GM12878 (cell line): ENCODE measurements at regions not wholly inside any gene's neighbourhood (a gene's known extent, or its start where the extent isn't known, plus 50 kb on each side); places are given as distances from the start of the nearest gene placed in this dataset.

Source experiments
- ATAC-seq: fragments of 200-7000 bp; cut with Tn5 transposase; 3 replicates; pipeline ENCODE4 v1.9.1; 2020; ENCODE audit warnings: mild to moderate bottlenecking, moderate library complexity
- BruUV-seq: library from RNA; stranded (reverse); fragments of 400-500 nt; replicated peaks from 2 replicates; lab custom pipeline; 2021; lab: Mats Ljungman, UMichigan
- CTCF ChIA-PET: fragments of 300-600 bp; sonication (Branson Sonifier 250); formaldehyde crosslinking; extraction: SDS; loops from one replicate; lab custom pipeline; 2021; ENCODE audit warnings: inconsistent platforms; lab: Yijun Ruan, JAX
- POLR2A ChIA-PET: fragments of 350-600 bp; formaldehyde crosslinking; extraction: SDS; loops from one replicate; lab custom pipeline; 2021; ENCODE audit warnings: inconsistent platforms; lab: Charles Lee
- RAD21 ChIA-PET: fragments of 300-600 bp; sonication (Branson Sonifier 250); formaldehyde crosslinking; loops from one replicate; lab custom pipeline; 2023; ENCODE audit warnings: antibody characterized with exemption; ENCODE audit not compliant: unreplicated experiment; lab: Charles Lee
- SMC1A ChIA-PET: fragments of 300-600 bp; sonication (Branson Sonifier 250); formaldehyde crosslinking; loops from one replicate; lab custom pipeline; 2023; ENCODE audit not compliant: unreplicated experiment, uncharacterized antibody; lab: Charles Lee
- DNase-seq: peaks from one replicate; pipeline ENCODE4 v3.0.0-alpha.2; 2011; ENCODE audit warnings: low read depth, low spot score
- FAIRE-seq: peaks from 3 replicates; lab custom pipeline; 2011; peaks lifted over from hg19 to GRCh38; lab: Jason Lieb, UNC
- H2AFZ ChIP-seq: 2 replicates; pipeline ENCODE4 v1.6.0; 2011; ENCODE audit warnings: low read depth, low read length, control low read depth; ENCODE audit not compliant: control insufficient read depth
- H3K27ac ChIP-seq: 2 replicates; pipeline ENCODE4 v1.5.1; 2011; ENCODE audit warnings: control low read depth; ENCODE audit not compliant: control insufficient read depth, insufficient read depth
- H3K27me3 ChIP-seq, 2 experiments: replicated peaks in 1 of 2; 2 replicates each; pipeline versions ENCODE4 v1.6.0 to v1.6.1; 2011; ENCODE audit warnings: low read length in 1 of 2; ENCODE audit not compliant: control insufficient read depth in 2 of 2, insufficient read depth in 2 of 2
- H3K36me3 ChIP-seq, 2 experiments: 2 replicates each; pipeline ENCODE4 v1.5.1; 2011; ENCODE audit warnings: low read length in 1 of 2; ENCODE audit not compliant: control insufficient read depth in 2 of 2, insufficient read depth in 2 of 2
- H3K4me1 ChIP-seq: 2 replicates; pipeline ENCODE4 v1.6.1; 2011; ENCODE audit warnings: mild to moderate bottlenecking, low read length, moderate library complexity, mixed read lengths; ENCODE audit not compliant: control insufficient read depth, insufficient read depth
- H3K4me2 ChIP-seq: 2 replicates; pipeline ENCODE4 v1.6.0; 2011; ENCODE audit warnings: control low read depth; ENCODE audit not compliant: control insufficient read depth, insufficient read depth
- H3K4me3 ChIP-seq: fragments of 200-600 bp; sonication (generic); 2 replicates; pipeline ENCODE4 v1.5.1; 2016
- H3K79me2 ChIP-seq: 2 replicates; pipeline ENCODE4 v1.6.0; 2011; ENCODE audit warnings: low read length; ENCODE audit not compliant: control insufficient read depth, insufficient read depth
- H3K9ac ChIP-seq: 2 replicates; pipeline ENCODE4 v1.8.0; 2011; ENCODE audit warnings: low read length, control low read depth, mixed read lengths; ENCODE audit not compliant: control insufficient read depth, insufficient read depth
- H3K9me3 ChIP-seq: replicated peaks from 3 replicates; pipeline ENCODE4 v1.5.1; 2011; ENCODE audit warnings: mild to moderate bottlenecking, low read length; ENCODE audit not compliant: control insufficient read depth, insufficient read depth
- H4K20me1 ChIP-seq: 2 replicates; pipeline ENCODE4 v1.6.0; 2011; ENCODE audit not compliant: control insufficient read depth, insufficient read depth
- ATF3 ChIP-seq: IDR thresholded peaks from 2 replicates; pipeline ENCODE4 v1.6.1; 2011; ENCODE audit warnings: low read depth, mild to moderate bottlenecking, low read length, moderate library complexity, borderline replicate concordance; ENCODE audit errors: extremely low read depth
- ATF7 ChIP-seq: fragments of 450-650 bp; IDR thresholded peaks from 2 replicates; pipeline ENCODE4 v1.6.1; 2016; ENCODE audit warnings: low read depth, mild to moderate bottlenecking
- CHD2 ChIP-seq: IDR thresholded peaks from 2 replicates; pipeline ENCODE4 v1.6.1; 2011; ENCODE audit warnings: low read depth, low read length, improper control_type of control experiment, borderline replicate concordance
- CHD4 ChIP-seq: fragments of 200-600 bp; sonication (generic); IDR thresholded peaks from 2 replicates; pipeline ENCODE4 v1.6.1; 2016; ENCODE audit warnings: mild to moderate bottlenecking
- DPF2 ChIP-seq: fragments of 450-650 bp; IDR thresholded peaks from 2 replicates; pipeline ENCODE4 v1.6.1; 2017; ENCODE audit warnings: mild to moderate bottlenecking
- ELK1 ChIP-seq: IDR thresholded peaks from 2 replicates; pipeline ENCODE4 v1.6.1; 2012; ENCODE audit warnings: low read depth, low read length, improper control_type of control experiment
- HDAC6 ChIP-seq: fragments of 200-600 bp; sonication (generic); IDR thresholded peaks from one replicate; pipeline ENCODE4 v1.8.0; 2017; ENCODE audit warnings: antibody characterized with exemption; ENCODE audit not compliant: unreplicated experiment
- IRF4 ChIP-seq: IDR thresholded peaks from 2 replicates; pipeline ENCODE4 v1.6.1; 2011; ENCODE audit warnings: low read depth, low read length
- MLLT1 ChIP-seq: fragments of 450-650 bp; IDR thresholded peaks from 2 replicates; pipeline ENCODE4 v1.6.1; 2016; ENCODE audit warnings: mild to moderate bottlenecking
- MXI1 ChIP-seq: fragments of 150-350 bp; IDR thresholded peaks from 2 replicates; pipeline ENCODE4 v1.6.1; 2011; ENCODE audit warnings: low read depth, mild to moderate bottlenecking, inconsistent platforms, low read length, improper control_type of control experiment
- POU2F2 ChIP-seq: IDR thresholded peaks from 3 replicates; pipeline ENCODE4 v1.6.1; 2011; ENCODE audit warnings: low read depth, mild to moderate bottlenecking, low read length, borderline replicate concordance
- RUNX3 ChIP-seq: IDR thresholded peaks from 2 replicates; pipeline ENCODE4 v1.6.1; 2012; ENCODE audit warnings: low read length, inconsistent platforms
- YY1 ChIP-seq: IDR thresholded peaks from 2 replicates; pipeline ENCODE4 v1.6.1; 2011; ENCODE audit warnings: low read depth, mild to moderate bottlenecking, low read length
- WGBS: methylation state at CpG from one replicate; pipeline ENCODE4 v1.1.6; 2016; ENCODE audit warnings: low lambda C conversion rate; ENCODE audit not compliant: insufficient replicate concordance, insufficient coverage; ENCODE audit errors: missing lambda C conversion rate; 5-methylcytosine and 5-hydroxymethylcytosine counted together
- in situ Hi-C: fragments of 300-500 bp; cut with MboI; formaldehyde crosslinking; loops from 9 replicates; pipeline ENCODE4 v1.14.3; 2018; ENCODE audit warnings: mixed read lengths
- intact Hi-C: fragments of 100-400 bp; cut with micrococcal nuclease; formaldehyde crosslinking; loops from one replicate; pipeline ENCODE4 v1.14.2; 2022; ENCODE audit not compliant: unreplicated experiment
- TF ChIP-seq, protein P1 (sequence below), 3 experiments: IDR thresholded peaks in 2 of 3; conservative IDR thresholded peaks in 1 of 3; 2 replicates each; pipeline ENCODE4 v1.5.1; 2011; ENCODE audit warnings: low read depth in 3 of 3, low read length in 3 of 3, mild to moderate bottlenecking in 3 of 3, control low read depth in 2 of 3, moderate library complexity in 2 of 3, inconsistent platforms in 1 of 3, mixed read lengths in 1 of 3; ENCODE audit not compliant: control insufficient read depth in 2 of 3, insufficient read depth in 1 of 3; ENCODE audit errors: extremely low read depth in 1 of 3
- TF ChIP-seq, protein P2 (sequence below): fragments of 450-650 bp; IDR thresholded peaks from 2 replicates; pipeline ENCODE4 v1.6.1; 2014; ENCODE audit warnings: mild to moderate bottlenecking

GRCh38 chr12:46073321-46073720, 82.9 kb upstream of the SCAF11 start (continued):
- no peak for TF ChIP-seq ELK1

DNA sequence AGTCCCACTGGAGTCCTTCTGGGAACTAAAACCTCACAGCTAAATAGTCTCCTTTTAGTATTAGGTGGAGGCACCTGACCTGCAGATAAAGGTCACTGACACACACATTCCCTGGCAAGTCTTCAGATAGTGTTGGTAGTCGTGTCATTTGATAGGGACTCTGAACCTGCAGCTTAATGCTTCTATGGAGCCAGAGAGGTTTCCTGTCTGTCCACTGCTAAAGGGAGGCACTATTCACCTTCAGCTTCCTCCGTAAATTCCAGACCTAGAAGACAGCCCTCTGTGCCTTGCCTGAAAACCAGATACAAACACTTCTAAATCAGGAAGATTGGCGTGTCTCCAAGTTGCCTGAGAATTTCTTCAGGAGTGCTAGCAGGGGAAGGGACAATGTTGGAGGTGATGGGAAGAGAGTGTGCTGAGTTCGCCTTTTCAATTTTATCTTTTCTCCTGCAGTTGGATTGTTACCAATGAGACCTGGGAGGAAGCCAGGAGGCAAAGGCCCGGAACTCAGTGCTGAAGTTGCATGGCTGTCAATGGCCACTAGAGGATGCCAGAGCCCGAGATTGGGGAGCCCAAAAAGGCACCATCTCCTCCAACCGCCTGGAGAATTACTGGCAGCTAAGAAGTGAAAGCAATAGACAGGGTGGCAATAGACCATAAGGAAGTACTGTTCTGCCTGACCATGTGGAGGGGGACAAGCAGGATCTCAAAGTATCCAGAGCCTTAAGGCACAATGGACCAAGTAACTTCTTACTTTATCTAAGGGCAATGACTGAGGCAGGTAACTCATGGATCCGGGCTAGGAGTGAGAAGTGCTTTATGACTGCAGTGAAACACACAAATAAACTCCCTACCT, 81.6 kb upstream of the SCAF11 start:
- intact Hi-C loops = loop anchor here (1.0 to 5.0 kb wide), 10 partner anchors 36 to 949 kb away; partner anchors contain the start of genes SCAF11 and SLC38A1
- no TSS peak for BruUV-seq
- Histone ChIP-seq H3K27ac (peak overlapping the region; percentile 39; the same call in 1 of the 2 replicates), H3K27me3 (no peaks in the 10 kb centered on the region), H3K9ac (no peak overlapping the region), H3K79me2 (no peaks in the 10 kb centered on the region), H3K36me3 (no peaks in the 10 kb centered on the region), H3K4me2 (peak overlapping the region; percentile 70), H3K4me3 (no peak overlapping the region), H3K9me3 (no peaks in the 10 kb centered on the region; the same call in 2 of the 3 replicates), H4K20me1 (no peaks in the 10 kb centered on the region), H3K4me1 (peaks cover 11% of the 10 kb centered on the region), H2AFZ (peak overlapping the region; percentile 95)
- peak; percentile 91 for FAIRE-seq
- ChIA-PET CTCF (interaction anchor here (0.6 to 5.6 kb wide), 33 partner anchors 7 to 960 kb away, joined by 3 to 57 read pairs (median 4); no protein-coding TSS in a partner anchor), RAD21 (interaction anchor here (0.9 to 3.7 kb wide), 11 partner anchors 34 to 951 kb away, joined by 3 to 42 read pairs (median 4); no protein-coding TSS in a partner anchor), POLR2A (no interaction called here), SMC1A (interaction anchor here (0.6 to 5.5 kb wide), 36 partner anchors 9 to 949 kb away, joined by 3 to 45 read pairs (median 4); partner anchors contain the start of gene SLC38A1)
- peak; percentile 57 for DNase-seq
- peak; percentile 99 for ATAC-seq
- WGBS = 42% methylated on average over 8 of the region's 8 CpGs
- in situ Hi-C loops = no loop called here
- TF ChIP-seq CHD4 (no peak), RUNX3 (peak; percentile 34; the same call in 1 of the 2 replicates), DPF2 (peak; percentile 22; the same call in 1 of the 2 replicates), CHD2 (no peak), MLLT1 (0 out of 2 replicates have a peak, but pooled peaks have one; percentile 21), HDAC6 (no peak), YY1 (peak; percentile 87), ATF3 (no peak), MXI1 (no peak), IRF4 (no peak), POU2F2 (0 out of 3 replicates have a peak, but pooled peaks have one; percentile 30), ATF7 (no peak)
- TF ChIP-seq, protein P1, sequence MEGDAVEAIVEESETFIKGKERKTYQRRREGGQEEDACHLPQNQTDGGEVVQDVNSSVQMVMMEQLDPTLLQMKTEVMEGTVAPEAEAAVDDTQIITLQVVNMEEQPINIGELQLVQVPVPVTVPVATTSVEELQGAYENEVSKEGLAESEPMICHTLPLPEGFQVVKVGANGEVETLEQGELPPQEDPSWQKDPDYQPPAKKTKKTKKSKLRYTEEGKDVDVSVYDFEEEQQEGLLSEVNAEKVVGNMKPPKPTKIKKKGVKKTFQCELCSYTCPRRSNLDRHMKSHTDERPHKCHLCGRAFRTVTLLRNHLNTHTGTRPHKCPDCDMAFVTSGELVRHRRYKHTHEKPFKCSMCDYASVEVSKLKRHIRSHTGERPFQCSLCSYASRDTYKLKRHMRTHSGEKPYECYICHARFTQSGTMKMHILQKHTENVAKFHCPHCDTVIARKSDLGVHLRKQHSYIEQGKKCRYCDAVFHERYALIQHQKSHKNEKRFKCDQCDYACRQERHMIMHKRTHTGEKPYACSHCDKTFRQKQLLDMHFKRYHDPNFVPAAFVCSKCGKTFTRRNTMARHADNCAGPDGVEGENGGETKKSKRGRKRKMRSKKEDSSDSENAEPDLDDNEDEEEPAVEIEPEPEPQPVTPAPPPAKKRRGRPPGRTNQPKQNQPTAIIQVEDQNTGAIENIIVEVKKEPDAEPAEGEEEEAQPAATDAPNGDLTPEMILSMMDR (IDR thresholded peaks at IDR 0.05 in 2 of 3, conservative IDR thresholded peaks at IDR 0.05 in 1 of 3; ENCODE audit: control insufficient read depth in 2 of 3, extremely low read depth in 1 of 3, insufficient read depth in 1 of 3, low read depth in 3 of 3, low read length in 3 of 3) = peak; percentile 97 to 100 (median 99)
- TF ChIP-seq, protein P2, sequence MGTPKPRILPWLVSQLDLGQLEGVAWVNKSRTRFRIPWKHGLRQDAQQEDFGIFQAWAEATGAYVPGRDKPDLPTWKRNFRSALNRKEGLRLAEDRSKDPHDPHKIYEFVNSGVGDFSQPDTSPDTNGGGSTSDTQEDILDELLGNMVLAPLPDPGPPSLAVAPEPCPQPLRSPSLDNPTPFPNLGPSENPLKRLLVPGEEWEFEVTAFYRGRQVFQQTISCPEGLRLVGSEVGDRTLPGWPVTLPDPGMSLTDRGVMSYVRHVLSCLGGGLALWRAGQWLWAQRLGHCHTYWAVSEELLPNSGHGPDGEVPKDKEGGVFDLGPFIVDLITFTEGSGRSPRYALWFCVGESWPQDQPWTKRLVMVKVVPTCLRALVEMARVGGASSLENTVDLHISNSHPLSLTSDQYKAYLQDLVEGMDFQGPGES = no peak
